ENCODE measurements at regions not wholly inside any gene's neighbourhood (a gene's known extent, or its start where the extent isn't known, plus 50 kb on each side); places are given as distances from the start of the nearest gene placed in this dataset.

- Mint-ChIP-seq H3K9me3 (ENCODE audit: unreplicated experiment) (peaks cover 5% of the 10 kb centered on the region), H3K4me1 (ENCODE audit: insufficient read depth, unreplicated experiment) (no peaks in the 10 kb centered on the region), H3K4me3 (ENCODE audit: unreplicated experiment) (no peak overlapping the region), H3K36me3 (ENCODE audit: insufficient read depth, unreplicated experiment) (no peaks in the 10 kb centered on the region), H3K27me3 (ENCODE audit: insufficient read depth, unreplicated experiment) (no peaks in the 10 kb centered on the region), H3K27ac (ENCODE audit: low read depth, unreplicated experiment) (no peak overlapping the region)
- TF ChIP-seq CTCF (IDR thresholded peaks at IDR 0.05; ENCODE audit: unreplicated experiment) = no peak
- POLR2A ChIA-PET = no interaction called here
- DNase-seq (ENCODE audit: unreplicated experiment) = no peak
- BruUV-seq (replicated peaks) = no TSS peak
- intact Hi-C loops (cut with micrococcal nuclease) = no loop called here
- CTCF ChIA-PET = no interaction called here
Measured at GRCh38 chr10:45500798-45501197, 126.8 kb downstream of the ALOX5 start.

DNA sequence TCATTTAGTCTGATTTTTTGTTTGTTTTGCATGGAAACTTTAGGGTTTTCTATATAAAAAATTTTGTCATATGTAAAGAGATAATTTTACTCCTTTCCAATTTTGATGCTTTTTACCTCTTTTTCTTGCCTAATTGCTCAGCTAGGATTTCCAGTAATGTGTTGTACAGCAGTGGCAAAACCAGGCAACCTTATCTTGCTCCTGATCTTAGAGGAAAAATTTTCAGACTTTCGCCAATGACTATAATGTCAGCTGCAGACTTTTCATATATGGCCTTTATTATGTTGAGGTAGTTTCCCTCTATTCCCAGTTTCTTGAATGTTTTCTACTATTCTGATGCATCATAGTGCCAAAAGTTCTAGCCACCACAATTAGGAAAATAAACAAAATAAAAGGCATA is 126.3 kb downstream of the ALOX5 start:
- no peak overlapping the region for H3K4me3 Mint-ChIP-seq (ENCODE audit: unreplicated experiment)
- no peaks in the 10 kb centered on the region for H3K36me3 Mint-ChIP-seq (ENCODE audit: insufficient read depth, unreplicated experiment)
- DNase-seq (ENCODE audit: unreplicated experiment) = no peak
- CTCF ChIA-PET = no interaction called here
- TF ChIP-seq CTCF (IDR thresholded peaks at IDR 0.05; ENCODE audit: unreplicated experiment) = no peak
- H3K27ac Mint-ChIP-seq (ENCODE audit: low read depth, unreplicated experiment) = no peak overlapping the region
- peaks cover 10% of the 10 kb centered on the region for H3K9me3 Mint-ChIP-seq (ENCODE audit: unreplicated experiment)
- H3K4me1 Mint-ChIP-seq (ENCODE audit: insufficient read depth, unreplicated experiment) = no peaks in the 10 kb centered on the region
- POLR2A ChIA-PET = no interaction called here
- intact Hi-C loops (cut with micrococcal nuclease) = no loop called here
- H3K27me3 Mint-ChIP-seq (ENCODE audit: insufficient read depth, unreplicated experiment) = no peaks in the 10 kb centered on the region
- no TSS peak for BruUV-seq (replicated peaks)

DNA sequence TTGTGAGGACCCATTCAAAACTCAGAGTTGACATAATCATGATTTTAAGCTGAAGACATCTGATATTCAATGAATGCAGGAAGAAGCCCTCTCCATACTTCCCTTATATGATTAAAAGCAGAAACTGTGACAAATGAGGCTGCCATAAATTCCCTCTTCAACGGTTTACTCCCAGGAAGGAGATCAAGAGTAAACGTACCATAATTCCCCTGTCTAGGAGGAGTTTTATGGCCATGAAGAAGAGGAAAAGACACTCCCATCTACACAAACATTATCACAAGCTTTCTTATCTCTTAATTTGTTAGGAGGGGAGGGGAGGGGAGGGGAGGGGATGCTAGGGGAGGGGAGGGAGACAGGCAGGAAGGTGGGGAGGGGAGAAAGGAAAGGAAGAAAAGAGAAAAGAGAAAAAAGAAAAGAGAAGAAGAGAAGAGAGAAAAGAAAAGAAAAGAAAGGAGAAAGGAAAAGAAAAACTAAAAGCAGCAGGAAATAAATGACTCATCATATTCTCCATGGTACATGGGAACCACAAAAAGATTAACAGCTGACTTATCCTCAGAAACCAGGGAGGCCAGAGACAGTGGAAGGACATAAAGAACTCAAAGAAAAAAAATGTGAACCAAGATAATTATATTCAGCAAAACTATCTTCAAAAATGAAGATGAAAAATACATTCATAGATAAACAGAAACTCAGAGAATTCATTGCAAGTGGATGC is 121.6 kb downstream of the ALOX5 start:
- H3K27me3 Mint-ChIP-seq (ENCODE audit: insufficient read depth, unreplicated experiment) = no peaks in the 10 kb centered on the region
- H3K27ac Mint-ChIP-seq (ENCODE audit: low read depth, unreplicated experiment) = no peak overlapping the region
- H3K4me1 Mint-ChIP-seq (ENCODE audit: insufficient read depth, unreplicated experiment) = no peaks in the 10 kb centered on the region
- DNase-seq (ENCODE audit: unreplicated experiment) = peak; percentile 17
- peaks cover 11% of the 10 kb centered on the region for H3K9me3 Mint-ChIP-seq (ENCODE audit: unreplicated experiment)
- POLR2A ChIA-PET = no interaction called here
- H3K36me3 Mint-ChIP-seq (ENCODE audit: insufficient read depth, unreplicated experiment) = no peaks in the 10 kb centered on the region
- intact Hi-C loops (cut with micrococcal nuclease) = no loop called here
- no peak overlapping the region for H3K4me3 Mint-ChIP-seq (ENCODE audit: unreplicated experiment)
- no TSS peak for BruUV-seq (replicated peaks)
- CTCF ChIA-PET = interaction anchor here (0.7 kb wide), 3 partner anchors 31 to 507 kb away, joined by 3 to 6 read pairs (median 3); no protein-coding TSS in a partner anchor
- TF ChIP-seq CTCF (IDR thresholded peaks at IDR 0.05; ENCODE audit: unreplicated experiment) = no peak
